GM12878 (cell line): ENCODE measurements at regions not wholly inside any gene's neighbourhood (a gene's known extent, or its start where the extent isn't known, plus 50 kb on each side); places are given as distances from the start of the nearest gene placed in this dataset.

ENCODE experiments used
- ATAC-seq: fragments of 200-7000 bp; cut with Tn5 transposase; 3 replicates; pipeline ENCODE4 v1.9.1; 2020; ENCODE audit warnings: mild to moderate bottlenecking, moderate library complexity
- BruUV-seq: library from RNA; stranded (reverse); fragments of 400-500 nt; replicated peaks from 2 replicates; lab custom pipeline; 2021; lab: Mats Ljungman, UMichigan
- CTCF ChIA-PET: fragments of 300-600 bp; sonication (Branson Sonifier 250); formaldehyde crosslinking; extraction: SDS; loops from one replicate; lab custom pipeline; 2021; ENCODE audit warnings: inconsistent platforms; lab: Yijun Ruan, JAX
- POLR2A ChIA-PET: fragments of 350-600 bp; formaldehyde crosslinking; extraction: SDS; loops from one replicate; lab custom pipeline; 2021; ENCODE audit warnings: inconsistent platforms; lab: Charles Lee
- RAD21 ChIA-PET: fragments of 300-600 bp; sonication (Branson Sonifier 250); formaldehyde crosslinking; loops from one replicate; lab custom pipeline; 2023; ENCODE audit warnings: antibody characterized with exemption; ENCODE audit not compliant: unreplicated experiment; lab: Charles Lee
- SMC1A ChIA-PET: fragments of 300-600 bp; sonication (Branson Sonifier 250); formaldehyde crosslinking; loops from one replicate; lab custom pipeline; 2023; ENCODE audit not compliant: unreplicated experiment, uncharacterized antibody; lab: Charles Lee
- DNase-seq: peaks from one replicate; pipeline ENCODE4 v3.0.0-alpha.2; 2011; ENCODE audit warnings: low read depth, low spot score
- FAIRE-seq: peaks from 3 replicates; lab custom pipeline; 2011; peaks lifted over from hg19 to GRCh38; lab: Jason Lieb, UNC
- H2AFZ ChIP-seq: 2 replicates; pipeline ENCODE4 v1.6.0; 2011; ENCODE audit warnings: low read depth, low read length, control low read depth; ENCODE audit not compliant: control insufficient read depth
- H3K27ac ChIP-seq: 2 replicates; pipeline ENCODE4 v1.5.1; 2011; ENCODE audit warnings: control low read depth; ENCODE audit not compliant: control insufficient read depth, insufficient read depth
- H3K27me3 ChIP-seq, 2 experiments: replicated peaks in 1 of 2; 2 replicates each; pipeline versions ENCODE4 v1.6.0 to v1.6.1; 2011; ENCODE audit warnings: low read length in 1 of 2; ENCODE audit not compliant: control insufficient read depth in 2 of 2, insufficient read depth in 2 of 2
- H3K36me3 ChIP-seq, 2 experiments: 2 replicates each; pipeline ENCODE4 v1.5.1; 2011; ENCODE audit warnings: low read length in 1 of 2; ENCODE audit not compliant: control insufficient read depth in 2 of 2, insufficient read depth in 2 of 2
- H3K4me1 ChIP-seq: 2 replicates; pipeline ENCODE4 v1.6.1; 2011; ENCODE audit warnings: mild to moderate bottlenecking, low read length, moderate library complexity, mixed read lengths; ENCODE audit not compliant: control insufficient read depth, insufficient read depth
- H3K4me2 ChIP-seq: 2 replicates; pipeline ENCODE4 v1.6.0; 2011; ENCODE audit warnings: control low read depth; ENCODE audit not compliant: control insufficient read depth, insufficient read depth
- H3K4me3 ChIP-seq: fragments of 200-600 bp; sonication (generic); 2 replicates; pipeline ENCODE4 v1.5.1; 2016
- H3K79me2 ChIP-seq: 2 replicates; pipeline ENCODE4 v1.6.0; 2011; ENCODE audit warnings: low read length; ENCODE audit not compliant: control insufficient read depth, insufficient read depth
- H3K9ac ChIP-seq: 2 replicates; pipeline ENCODE4 v1.8.0; 2011; ENCODE audit warnings: low read length, control low read depth, mixed read lengths; ENCODE audit not compliant: control insufficient read depth, insufficient read depth
- H3K9me3 ChIP-seq: replicated peaks from 3 replicates; pipeline ENCODE4 v1.5.1; 2011; ENCODE audit warnings: mild to moderate bottlenecking, low read length; ENCODE audit not compliant: control insufficient read depth, insufficient read depth
- H4K20me1 ChIP-seq: 2 replicates; pipeline ENCODE4 v1.6.0; 2011; ENCODE audit not compliant: control insufficient read depth, insufficient read depth
- IRF4 ChIP-seq: IDR thresholded peaks from 2 replicates; pipeline ENCODE4 v1.6.1; 2011; ENCODE audit warnings: low read depth, low read length
- MEF2A ChIP-seq: IDR thresholded peaks from 2 replicates; pipeline ENCODE4 v1.6.1; 2011; ENCODE audit warnings: low read depth, mild to moderate bottlenecking, low read length, moderate library complexity; ENCODE audit not compliant: insufficient read depth
- MYB ChIP-seq: fragments of 150-350 bp; IDR thresholded peaks from 2 replicates; pipeline ENCODE4 v1.6.1; 2014; ENCODE audit warnings: mild to moderate bottlenecking, low read depth, low read length, borderline replicate concordance
- SP1 ChIP-seq: IDR thresholded peaks from one replicate; pipeline ENCODE4 v1.6.1; 2011; ENCODE audit warnings: low read depth, low read length
- SUPT20H ChIP-seq: IDR thresholded peaks from 2 replicates; pipeline ENCODE4 v1.6.1; 2011; ENCODE audit warnings: low read depth, mild to moderate bottlenecking, low read length, moderate library complexity, borderline replicate concordance; ENCODE audit not compliant: control insufficient read depth
- TAF1 ChIP-seq: IDR thresholded peaks from 2 replicates; pipeline ENCODE4 v1.6.1; 2011; ENCODE audit warnings: mild to moderate bottlenecking, low read depth, low read length, borderline replicate concordance
- WGBS: methylation state at CpG from one replicate; pipeline ENCODE4 v1.1.6; 2016; ENCODE audit warnings: low lambda C conversion rate; ENCODE audit not compliant: insufficient replicate concordance, insufficient coverage; ENCODE audit errors: missing lambda C conversion rate; 5-methylcytosine and 5-hydroxymethylcytosine counted together
- in situ Hi-C: fragments of 300-500 bp; cut with MboI; formaldehyde crosslinking; loops from 9 replicates; pipeline ENCODE4 v1.14.3; 2018; ENCODE audit warnings: mixed read lengths
- intact Hi-C: fragments of 100-400 bp; cut with micrococcal nuclease; formaldehyde crosslinking; loops from one replicate; pipeline ENCODE4 v1.14.2; 2022; ENCODE audit not compliant: unreplicated experiment
- TF ChIP-seq, protein P1 (sequence below): fragments of 450-650 bp; IDR thresholded peaks from 2 replicates; pipeline ENCODE4 v1.6.1; 2018; ENCODE audit warnings: borderline replicate concordance, mild to moderate bottlenecking; ENCODE audit not compliant: partially characterized antibody

GRCh38 chr16:50938932-50939331 lies 197.0 kb downstream of the CYLD start (continued):
- TF ChIP-seq, protein P1, sequence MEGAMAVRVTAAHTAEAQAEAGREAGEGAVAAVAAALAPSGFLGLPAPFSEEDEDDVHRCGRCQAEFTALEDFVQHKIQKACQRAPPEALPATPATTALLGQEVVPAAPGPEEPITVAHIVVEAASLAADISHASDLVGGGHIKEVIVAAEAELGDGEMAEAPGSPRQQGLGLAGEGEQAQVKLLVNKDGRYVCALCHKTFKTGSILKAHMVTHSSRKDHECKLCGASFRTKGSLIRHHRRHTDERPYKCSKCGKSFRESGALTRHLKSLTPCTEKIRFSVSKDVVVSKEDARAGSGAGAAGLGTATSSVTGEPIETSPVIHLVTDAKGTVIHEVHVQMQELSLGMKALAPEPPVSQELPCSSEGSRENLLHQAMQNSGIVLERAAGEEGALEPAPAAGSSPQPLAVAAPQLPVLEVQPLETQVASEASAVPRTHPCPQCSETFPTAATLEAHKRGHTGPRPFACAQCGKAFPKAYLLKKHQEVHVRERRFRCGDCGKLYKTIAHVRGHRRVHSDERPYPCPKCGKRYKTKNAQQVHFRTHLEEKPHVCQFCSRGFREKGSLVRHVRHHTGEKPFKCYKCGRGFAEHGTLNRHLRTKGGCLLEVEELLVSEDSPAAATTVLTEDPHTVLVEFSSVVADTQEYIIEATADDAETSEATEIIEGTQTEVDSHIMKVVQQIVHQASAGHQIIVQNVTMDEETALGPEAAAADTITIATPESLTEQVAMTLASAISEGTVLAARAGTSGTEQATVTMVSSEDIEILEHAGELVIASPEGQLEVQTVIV, result no peak
- TF ChIP-seq SUPT20H, result no peak

DNA sequence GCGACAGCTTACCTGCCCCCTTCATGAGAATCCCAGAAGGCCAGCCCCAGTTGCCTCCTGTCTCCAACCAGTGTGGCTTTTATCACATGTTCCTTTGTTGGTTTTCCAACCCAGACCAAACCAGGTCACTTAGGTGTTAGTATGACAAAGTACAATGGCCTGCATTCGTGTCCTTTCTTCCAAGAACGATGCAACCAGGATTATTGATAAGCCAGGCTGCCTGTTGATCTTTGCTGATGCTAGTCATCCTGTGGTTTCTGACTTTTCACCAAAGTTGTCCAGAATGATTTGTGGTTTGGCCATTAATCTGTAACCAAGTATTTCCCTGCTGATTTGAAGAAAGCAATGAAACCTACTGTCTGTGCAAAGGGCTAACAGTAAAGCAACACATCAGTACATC lies 191.4 kb downstream of the CYLD start:
- TF ChIP-seq MEF2A (no peak), MYB (no peak), SP1 (no peak), TAF1 (no peak), IRF4 (no peak)
- DNase-seq (no peak), FAIRE-seq (no peak), ATAC-seq (no peak)
- intact Hi-C loops, result no loop called here
- POLR2A ChIA-PET, result no interaction called here
- Histone ChIP-seq H3K4me1 (no peaks in the 10 kb centered on the region), H3K79me2 (no peaks in the 10 kb centered on the region), H3K27ac (no peak overlapping the region), H3K4me3 (no peak overlapping the region), H3K9ac (no peak overlapping the region), H4K20me1 (no peaks in the 10 kb centered on the region), H3K36me3 (no peaks in the 10 kb centered on the region), H3K4me2 (no peak overlapping the region), H2AFZ (no peak overlapping the region), H3K27me3 (no peaks in the 10 kb centered on the region), H3K9me3 (no peaks in the 10 kb centered on the region)
- WGBS, result 15% methylated on average over 3 of the region's 3 CpGs
- no TSS peak for BruUV-seq
- RAD21 ChIA-PET, result no interaction called here
- SMC1A ChIA-PET, result no interaction called here
- in situ Hi-C loops, result no loop called here
- CTCF ChIA-PET, result no interaction called here
